NCI-H2171 treated with DMSO at 0.1 percent for 48 hours (cell line): ENCODE measurements at regions not wholly inside any gene's neighbourhood (a gene's known extent, or its start where the extent isn't known, plus 50 kb on each side); places are given as distances from the start of the nearest gene placed in this dataset.
"Not testable (repeated sequence)": the region's sequence is repeated elsewhere in the genome, so short reads cannot be mapped to it uniquely, and the experiment has no call there.

Source experiments
- DNase-seq: peaks from one replicate; lab custom pipeline; 2025; lab: John Stamatoyannopoulos, UW

DNA sequence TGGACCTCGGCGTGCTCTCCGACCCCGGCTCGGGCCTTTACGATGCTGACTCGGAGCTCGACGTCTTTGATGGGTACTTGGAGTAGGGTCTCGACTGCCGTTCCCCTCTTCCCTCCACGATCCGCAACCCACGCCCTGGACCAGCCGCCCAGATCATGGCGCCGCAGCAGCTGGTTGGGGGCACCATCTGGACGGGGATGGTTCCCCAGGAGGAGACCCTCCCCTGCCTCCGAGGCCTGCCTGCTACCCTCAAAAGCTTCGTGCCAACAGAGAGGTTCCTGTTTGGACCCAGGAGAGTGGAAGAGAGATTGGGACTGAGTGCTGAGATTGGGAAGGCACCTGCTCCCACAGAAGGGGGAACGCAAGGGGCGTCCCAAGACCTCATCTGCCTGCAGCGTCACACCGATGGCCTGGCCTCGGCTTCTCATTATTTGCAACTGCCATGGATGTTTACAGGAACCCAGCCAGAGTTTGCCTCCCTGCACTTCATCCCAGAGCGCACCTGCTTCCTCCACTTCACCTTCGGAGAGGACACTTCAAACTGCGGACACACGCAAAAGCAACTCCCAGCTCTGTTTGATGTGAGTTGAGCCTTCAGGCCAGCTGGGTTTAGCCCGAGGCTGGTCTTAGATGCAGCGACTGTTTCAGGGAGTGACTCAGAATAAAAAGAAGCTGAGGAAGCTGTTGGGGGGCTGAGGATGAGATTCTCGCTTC is 58.9 kb downstream of the GOLGA6L7 start:
- DNase-seq: peak; percentile 3

DNA sequence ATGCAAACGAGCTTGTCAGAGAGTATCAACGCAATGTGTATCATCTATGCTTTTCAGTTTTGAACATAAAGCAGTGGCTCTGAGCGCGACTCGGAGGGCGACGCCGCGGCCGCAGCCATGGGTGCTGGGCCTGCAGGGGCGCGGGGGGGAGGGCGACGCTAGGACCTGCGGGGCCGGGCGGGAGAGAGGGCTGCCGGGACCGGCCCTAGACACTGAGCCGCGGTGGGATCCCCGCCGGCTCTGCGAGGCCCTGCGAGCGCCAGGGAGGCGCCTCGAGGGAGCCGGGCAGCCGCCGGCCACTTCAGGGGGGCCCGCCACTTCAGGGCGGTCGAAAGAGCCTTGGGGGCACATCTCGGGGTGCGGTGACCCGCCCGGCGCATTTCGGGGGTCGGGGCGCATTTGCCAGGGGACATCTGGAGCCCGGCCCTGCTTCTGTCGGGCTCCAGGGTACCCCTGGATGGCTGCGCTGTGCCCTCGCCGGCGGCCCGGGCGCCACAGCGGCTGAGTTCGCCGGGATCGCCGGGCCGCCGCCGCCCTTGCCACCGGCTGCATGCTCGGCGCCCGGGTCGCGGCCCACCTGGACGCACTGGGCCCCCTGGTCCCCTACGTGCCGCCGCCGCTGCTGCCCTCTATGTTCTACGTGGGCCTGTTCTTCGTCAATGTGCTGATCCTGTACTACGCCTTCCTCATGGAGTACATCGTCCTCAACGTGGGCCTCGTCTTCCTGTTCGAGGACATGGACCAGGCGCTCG is 59.6 kb downstream of the GOLGA6L7 start:
- not testable (repeated sequence) for DNase-seq

DNA sequence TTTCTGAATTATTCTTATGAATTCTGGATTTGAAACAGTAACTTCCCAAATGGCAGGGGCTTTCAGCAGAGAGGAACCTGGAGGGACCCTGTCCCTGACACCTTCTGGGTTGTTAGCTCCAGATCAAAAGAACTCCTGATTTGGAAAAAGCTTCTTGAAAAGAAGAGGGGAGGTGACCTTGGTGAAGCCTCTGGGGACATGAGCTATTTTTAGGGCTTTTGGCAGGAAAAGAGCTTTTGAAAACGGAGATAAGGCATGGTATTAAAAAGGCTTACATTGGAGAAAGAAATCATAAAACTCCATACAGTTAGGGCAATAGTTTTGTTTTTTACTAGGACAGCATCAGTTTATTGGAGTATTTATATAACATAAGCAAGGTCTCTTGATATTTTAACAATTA is 60.3 kb downstream of the GOLGA6L7 start:
- DNase-seq: not testable (repeated sequence)

DNA sequence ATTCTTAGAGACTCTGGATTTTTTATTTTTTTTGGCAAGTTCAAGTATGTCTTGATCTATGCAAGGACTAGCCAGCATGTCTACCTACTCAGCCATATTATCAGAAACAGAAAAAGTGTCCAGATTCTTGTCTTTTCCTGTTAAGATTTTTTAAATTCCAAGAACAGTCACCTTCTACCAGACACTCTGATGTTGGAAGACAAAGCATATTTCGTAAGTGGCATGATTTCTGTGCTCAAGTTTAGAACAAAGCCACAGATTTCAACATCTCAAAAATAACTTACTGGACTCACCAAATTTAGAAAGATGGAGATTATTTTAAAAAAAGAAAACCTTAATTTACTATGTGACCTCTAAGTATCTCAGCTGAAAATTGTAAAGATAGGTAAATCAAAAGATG is 61.9 kb downstream of the GOLGA6L7 start:
- no peak for DNase-seq

DNA sequence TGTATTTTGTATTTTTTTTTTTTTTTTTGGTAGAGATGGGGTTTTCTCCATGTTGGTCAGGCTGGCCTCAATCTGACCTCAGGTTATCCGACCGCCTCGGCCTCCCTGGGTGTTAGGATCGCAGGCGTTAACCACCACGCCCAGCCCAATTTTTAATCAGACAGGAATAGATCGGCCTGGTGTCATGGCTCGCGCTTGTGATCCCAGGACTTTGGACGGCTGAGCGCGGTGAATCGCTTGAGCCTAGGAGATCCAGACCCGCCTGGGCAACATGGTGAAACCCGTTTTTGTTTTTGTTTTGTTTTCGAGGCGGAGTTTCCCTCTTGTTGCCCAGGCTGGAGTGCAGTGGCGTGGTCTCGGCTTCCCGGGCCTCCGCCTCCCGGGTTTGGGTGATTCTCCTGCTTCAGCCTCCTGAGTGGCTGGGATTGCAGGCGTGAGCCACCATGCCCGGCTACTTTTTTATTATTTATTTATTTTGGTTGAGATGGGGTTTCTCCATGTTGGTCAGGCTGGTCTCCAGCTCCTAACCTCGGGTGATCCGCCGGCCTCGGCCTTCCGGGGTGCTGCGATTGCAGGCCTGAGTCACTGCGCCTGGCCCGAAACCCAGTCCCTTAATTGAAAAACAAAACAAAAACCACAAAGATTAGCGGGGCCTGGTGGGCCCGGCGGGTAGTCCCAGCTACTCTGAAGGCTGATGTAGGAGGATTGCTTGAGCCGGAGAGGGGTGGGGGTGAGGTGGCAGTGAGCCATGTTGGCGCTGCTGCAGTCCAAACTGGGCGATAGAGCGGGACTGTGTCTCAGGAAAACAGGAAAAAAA is 63.9 kb downstream of the GOLGA6L7 start:
- DNase-seq: not testable (repeated sequence)

DNA sequence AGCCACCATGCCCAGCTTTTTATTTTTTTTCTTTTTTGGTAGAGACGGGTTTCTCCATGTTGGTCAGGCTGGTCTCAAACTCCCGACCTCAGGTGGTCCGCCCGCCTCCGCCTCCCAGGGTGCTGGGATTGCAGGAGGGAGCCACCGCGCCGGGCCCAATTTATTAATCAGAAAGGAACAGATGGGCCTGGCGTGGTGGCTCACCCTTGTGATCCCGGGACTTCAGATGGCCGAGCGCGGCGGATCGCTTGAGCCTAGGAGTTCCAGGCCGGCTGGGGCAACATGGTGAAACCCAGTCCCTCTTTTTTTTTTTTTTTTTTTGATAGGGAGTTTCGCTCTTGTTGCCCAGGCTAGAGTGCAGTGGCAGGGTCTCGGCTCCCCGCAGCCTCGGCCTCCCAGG is 64.6 kb downstream of the GOLGA6L7 start:
- DNase-seq: no peak

DNA sequence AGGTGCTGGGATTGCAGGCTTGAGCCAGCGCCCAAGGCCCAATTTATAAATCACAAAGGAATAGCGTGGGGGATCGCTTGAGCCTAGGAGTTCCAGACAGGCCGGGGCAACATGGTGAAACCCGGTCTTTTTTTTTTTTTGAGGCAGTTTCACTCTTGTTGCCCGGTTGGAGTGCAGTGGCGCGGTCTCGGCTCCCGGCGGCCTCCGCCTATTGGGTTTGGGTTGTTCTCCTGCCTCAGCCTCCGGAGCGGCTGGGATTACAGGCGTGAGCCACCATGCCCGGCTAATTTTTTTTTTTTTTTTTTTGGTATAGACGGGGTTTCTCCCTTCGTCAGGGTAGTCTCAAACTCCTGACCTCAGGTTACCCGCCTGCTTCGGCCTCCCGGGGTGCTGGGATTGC is 65.0 kb downstream of the GOLGA6L7 start:
- DNase-seq: no peak

DNA sequence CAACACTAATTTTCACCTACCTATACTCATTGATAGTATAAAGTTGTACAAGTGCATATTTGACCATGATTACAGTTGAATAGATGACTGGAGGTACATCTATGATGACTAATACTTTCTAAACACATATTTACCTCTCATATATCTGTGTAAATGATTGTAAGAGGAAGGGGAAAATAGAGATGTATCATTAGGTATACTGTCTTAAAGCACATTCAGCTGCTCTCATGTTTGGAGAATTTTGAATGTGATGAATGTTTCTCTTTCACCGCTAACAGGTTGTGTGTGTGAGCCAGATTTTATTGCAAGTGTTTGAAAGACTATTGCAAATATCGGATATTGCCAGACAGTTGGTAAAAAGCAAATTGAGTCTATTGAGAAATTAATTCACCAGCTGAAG is 66.2 kb upstream of the GOLGA8M start:
- not testable (repeated sequence) for DNase-seq

DNA sequence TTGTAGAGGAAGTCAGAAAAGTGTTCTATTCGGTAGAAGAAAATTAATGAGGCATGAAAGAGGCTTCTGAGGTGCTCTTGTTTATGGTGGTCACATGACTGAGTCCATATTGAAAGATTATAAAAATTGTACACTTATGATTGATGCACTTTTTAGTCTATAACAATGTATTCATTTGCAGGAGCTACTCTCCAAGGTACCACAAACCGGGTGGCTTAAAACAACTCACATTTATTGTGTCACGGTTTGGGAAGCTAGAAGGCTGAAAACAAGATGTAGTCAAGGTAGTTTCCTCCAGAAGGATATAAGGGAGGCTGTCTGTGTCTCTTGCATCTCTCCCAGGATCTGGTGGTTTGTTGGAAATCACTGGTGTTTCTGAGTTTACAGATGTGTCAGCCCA is 60.6 kb upstream of the GOLGA8M start:
- not testable (repeated sequence) for DNase-seq
